ENCODE measurements at regions not wholly inside any gene's neighbourhood (a gene's known extent, or its start where the extent isn't known, plus 50 kb on each side); places are given as distances from the start of the nearest gene placed in this dataset.

GRCh38 chr15:70436428-70436827 lies 326.9 kb downstream of the UACA start:
- Histone ChIP-seq H3K4me2 (ENCODE audit: low read length) (no peak overlapping the region), H3K27me3 (ENCODE audit: insufficient read depth, low read depth, low read length) (no peaks in the 10 kb centered on the region), H3K27ac (ENCODE audit: low read length) (no peak overlapping the region), H3F3A (ENCODE audit: insufficient read depth, low read length, poor library complexity, severe bottlenecking) (no peaks in the 10 kb centered on the region), H4K20me1 (ENCODE audit: insufficient read depth) (no peaks in the 10 kb centered on the region), H3K9me3 (ENCODE audit: low read length) (no peaks in the 10 kb centered on the region), H3K4me3 (ENCODE audit: low read length) (no peak overlapping the region), H3K9ac (ENCODE audit: low read length) (no peak overlapping the region), H3K9me2 (ENCODE audit: insufficient read depth, low read length) (no peaks in the 10 kb centered on the region), H3K79me2 (replicated peaks; ENCODE audit: insufficient read depth, low read length) (no peaks in the 10 kb centered on the region), H3K36me3 (ENCODE audit: insufficient read depth, low read length) (no peaks in the 10 kb centered on the region), H2AFZ (ENCODE audit: low read depth, low read length) (no peak overlapping the region)
- TF ChIP-seq EP300 (conservative IDR thresholded peaks at IDR 0.05; ENCODE audit: poor library complexity, severe bottlenecking), result no peak
- TF ChIP-seq EZH2 (IDR thresholded peaks at IDR 0.05; ENCODE audit: borderline replicate concordance, insufficient read depth, low read length, poor library complexity, severe bottlenecking), result no peak
- no peak for TF ChIP-seq MXI1 (conservative IDR thresholded peaks at IDR 0.05; ENCODE audit: poor library complexity, severe bottlenecking)

GRCh38 chr15:70435872-70436271 lies 327.5 kb downstream of the UACA start:
- no peaks in the 10 kb centered on the region for H3F3A ChIP-seq (ENCODE audit: insufficient read depth, low read length, poor library complexity, severe bottlenecking)
- H4K20me1 ChIP-seq (ENCODE audit: insufficient read depth), result no peaks in the 10 kb centered on the region
- no peaks in the 10 kb centered on the region for H3K9me2 ChIP-seq (ENCODE audit: insufficient read depth, low read length)
- H3K4me2 ChIP-seq (ENCODE audit: low read length), result no peak overlapping the region
- no peak overlapping the region for H2AFZ ChIP-seq (ENCODE audit: low read depth, low read length)
- H3K27me3 ChIP-seq (ENCODE audit: insufficient read depth, low read depth, low read length), result no peaks in the 10 kb centered on the region
- no peak overlapping the region for H3K4me3 ChIP-seq (ENCODE audit: low read length)
- H3K36me3 ChIP-seq (ENCODE audit: insufficient read depth, low read length), result no peaks in the 10 kb centered on the region
- no peak for TF ChIP-seq SMC3 (conservative IDR thresholded peaks at IDR 0.05; ENCODE audit: poor library complexity)
- no peak for TF ChIP-seq EP300 (conservative IDR thresholded peaks at IDR 0.05; ENCODE audit: poor library complexity, severe bottlenecking)
- TF ChIP-seq POLR2AphosphoS5 (IDR thresholded peaks at IDR 0.05), result no peak
- no peak for TF ChIP-seq RAD21 (conservative IDR thresholded peaks at IDR 0.05)
- no peak for TF ChIP-seq TAF1 (IDR thresholded peaks at IDR 0.05; ENCODE audit: low read depth)
- H3K9ac ChIP-seq (ENCODE audit: low read length), result no peak overlapping the region
- no peak overlapping the region for H3K27ac ChIP-seq (ENCODE audit: low read length)
- no peaks in the 10 kb centered on the region for H3K79me2 ChIP-seq (replicated peaks; ENCODE audit: insufficient read depth, low read length)
- H3K9me3 ChIP-seq (ENCODE audit: low read length), result no peaks in the 10 kb centered on the region

GRCh38 chr15:70435369-70435768 lies 328.0 kb downstream of the UACA start:
- H3F3A ChIP-seq (ENCODE audit: insufficient read depth, low read length, poor library complexity, severe bottlenecking), result no peaks in the 10 kb centered on the region
- H3K9ac ChIP-seq (ENCODE audit: low read length), result no peak overlapping the region
- no peak overlapping the region for H3K4me2 ChIP-seq (ENCODE audit: low read length)
- H4K20me1 ChIP-seq (ENCODE audit: insufficient read depth), result no peaks in the 10 kb centered on the region
- no peak overlapping the region for H3K27ac ChIP-seq (ENCODE audit: low read length)
- H3K9me2 ChIP-seq (ENCODE audit: insufficient read depth, low read length), result no peaks in the 10 kb centered on the region
- TF ChIP-seq CTCF (IDR thresholded peaks at IDR 0.05; ENCODE audit: poor library complexity, severe bottlenecking) (no peak), RAD21 (conservative IDR thresholded peaks at IDR 0.05) (no peak), MXI1 (conservative IDR thresholded peaks at IDR 0.05; ENCODE audit: poor library complexity, severe bottlenecking) (no peak), REST (IDR thresholded peaks at IDR 0.05; ENCODE audit: borderline replicate concordance) (no peak), EZH2 (IDR thresholded peaks at IDR 0.05; ENCODE audit: borderline replicate concordance, insufficient read depth, low read length, poor library complexity, severe bottlenecking) (no peak), TAF1 (IDR thresholded peaks at IDR 0.05; ENCODE audit: low read depth) (no peak)
- no peak overlapping the region for H2AFZ ChIP-seq (ENCODE audit: low read depth, low read length)
- H3K9me3 ChIP-seq (ENCODE audit: low read length), result no peaks in the 10 kb centered on the region
- no peaks in the 10 kb centered on the region for H3K36me3 ChIP-seq (ENCODE audit: insufficient read depth, low read length)
- H3K4me3 ChIP-seq (ENCODE audit: low read length), result no peak overlapping the region
- H3K79me2 ChIP-seq (replicated peaks; ENCODE audit: insufficient read depth, low read length), result no peaks in the 10 kb centered on the region
- H3K27me3 ChIP-seq (ENCODE audit: insufficient read depth, low read depth, low read length), result no peaks in the 10 kb centered on the region

All from neural cell (in vitro differentiated cells).